ENCODE measurements at regions not wholly inside any gene's neighbourhood (a gene's known extent, or its start where the extent isn't known, plus 50 kb on each side); places are given as distances from the start of the nearest gene placed in this dataset.

DNA sequence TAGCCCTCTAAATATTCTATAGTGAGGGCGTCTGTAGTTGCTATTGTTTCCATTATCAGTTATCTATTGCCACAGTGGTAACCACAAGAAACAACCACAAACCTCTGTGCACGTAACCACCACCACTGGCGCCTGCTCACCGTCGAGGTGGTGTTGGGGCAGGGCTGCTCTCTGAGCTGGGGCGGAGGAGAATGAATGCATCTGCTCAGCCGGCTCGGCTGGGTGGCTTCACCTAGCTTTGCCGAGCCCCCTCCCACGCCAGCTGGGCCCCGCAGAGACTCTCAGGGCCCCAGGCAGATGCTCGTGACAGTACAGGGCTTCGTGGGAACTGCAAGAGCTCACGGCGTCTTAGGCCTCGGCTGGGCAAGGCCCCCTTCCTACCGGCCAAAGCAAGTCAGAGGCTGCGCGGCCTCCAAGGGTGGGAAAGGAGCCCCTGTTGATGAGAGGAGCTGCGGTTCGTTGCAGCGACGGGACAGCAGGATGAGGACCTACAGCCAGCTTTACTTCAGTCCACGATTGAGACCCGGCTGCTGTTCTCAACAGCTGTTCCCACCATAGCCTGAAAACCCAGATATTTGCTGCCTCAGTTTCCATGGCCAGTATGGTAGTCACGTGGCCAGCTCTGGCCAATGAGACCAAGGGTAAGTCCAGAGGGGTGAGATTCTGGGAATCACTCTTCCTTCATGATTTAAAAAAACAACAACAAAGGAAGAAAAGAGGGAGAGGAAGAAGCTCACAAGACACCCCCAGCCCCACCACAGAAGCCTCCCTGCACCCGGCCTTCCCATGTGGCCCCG, 120.2 kb upstream of the AFDN start:
- Histone ChIP-seq H3K27ac (ENCODE audit: insufficient read depth, low read length) (no peak overlapping the region), H3K4me2 (ENCODE audit: extremely low read depth, insufficient read depth, low read length) (no peak overlapping the region), H4K20me1 (ENCODE audit: control insufficient read depth, extremely low read depth, insufficient read depth, low read length) (no peaks in the 10 kb centered on the region), H2AFZ (ENCODE audit: low read length) (no peak overlapping the region), H3K9ac (ENCODE audit: insufficient read depth, low read length) (no peak overlapping the region), H3K27me3 (ENCODE audit: control insufficient read depth, insufficient read depth, low read length) (no peaks in the 10 kb centered on the region), H3K9me3 (ENCODE audit: control insufficient read depth, insufficient read depth, low read depth, low read length) (no peaks in the 10 kb centered on the region), H3K4me3 (replicated peaks in 1 of 4; ENCODE audit: control extremely low read depth in 1 of 4, insufficient read depth in 1 of 4, low read depth in 3 of 4, low read length in 4 of 4) (no peak overlapping the region), H3K4me1 (ENCODE audit: control insufficient read depth, extremely low read depth, insufficient read depth, low read length) (no peaks in the 10 kb centered on the region), H3K36me3 (ENCODE audit: control insufficient read depth, insufficient read depth, low read length) (no peaks in the 10 kb centered on the region), H3K79me2 (ENCODE audit: control insufficient read depth, insufficient read depth, low read length) (no peaks in the 10 kb centered on the region)
- TF ChIP-seq, protein P1, sequence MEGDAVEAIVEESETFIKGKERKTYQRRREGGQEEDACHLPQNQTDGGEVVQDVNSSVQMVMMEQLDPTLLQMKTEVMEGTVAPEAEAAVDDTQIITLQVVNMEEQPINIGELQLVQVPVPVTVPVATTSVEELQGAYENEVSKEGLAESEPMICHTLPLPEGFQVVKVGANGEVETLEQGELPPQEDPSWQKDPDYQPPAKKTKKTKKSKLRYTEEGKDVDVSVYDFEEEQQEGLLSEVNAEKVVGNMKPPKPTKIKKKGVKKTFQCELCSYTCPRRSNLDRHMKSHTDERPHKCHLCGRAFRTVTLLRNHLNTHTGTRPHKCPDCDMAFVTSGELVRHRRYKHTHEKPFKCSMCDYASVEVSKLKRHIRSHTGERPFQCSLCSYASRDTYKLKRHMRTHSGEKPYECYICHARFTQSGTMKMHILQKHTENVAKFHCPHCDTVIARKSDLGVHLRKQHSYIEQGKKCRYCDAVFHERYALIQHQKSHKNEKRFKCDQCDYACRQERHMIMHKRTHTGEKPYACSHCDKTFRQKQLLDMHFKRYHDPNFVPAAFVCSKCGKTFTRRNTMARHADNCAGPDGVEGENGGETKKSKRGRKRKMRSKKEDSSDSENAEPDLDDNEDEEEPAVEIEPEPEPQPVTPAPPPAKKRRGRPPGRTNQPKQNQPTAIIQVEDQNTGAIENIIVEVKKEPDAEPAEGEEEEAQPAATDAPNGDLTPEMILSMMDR (conservative IDR thresholded peaks at IDR 0.05 in 1 of 2, IDR thresholded peaks at IDR 0.05 in 1 of 2; ENCODE audit: low read depth in 1 of 2, low read length in 2 of 2): no peak
- no peak for TF ChIP-seq EZH2 (IDR thresholded peaks at IDR 0.05; ENCODE audit: low read length, missing control alignments)
- DNase-seq (ENCODE audit: low read depth in 2 of 2): no peak

DNA sequence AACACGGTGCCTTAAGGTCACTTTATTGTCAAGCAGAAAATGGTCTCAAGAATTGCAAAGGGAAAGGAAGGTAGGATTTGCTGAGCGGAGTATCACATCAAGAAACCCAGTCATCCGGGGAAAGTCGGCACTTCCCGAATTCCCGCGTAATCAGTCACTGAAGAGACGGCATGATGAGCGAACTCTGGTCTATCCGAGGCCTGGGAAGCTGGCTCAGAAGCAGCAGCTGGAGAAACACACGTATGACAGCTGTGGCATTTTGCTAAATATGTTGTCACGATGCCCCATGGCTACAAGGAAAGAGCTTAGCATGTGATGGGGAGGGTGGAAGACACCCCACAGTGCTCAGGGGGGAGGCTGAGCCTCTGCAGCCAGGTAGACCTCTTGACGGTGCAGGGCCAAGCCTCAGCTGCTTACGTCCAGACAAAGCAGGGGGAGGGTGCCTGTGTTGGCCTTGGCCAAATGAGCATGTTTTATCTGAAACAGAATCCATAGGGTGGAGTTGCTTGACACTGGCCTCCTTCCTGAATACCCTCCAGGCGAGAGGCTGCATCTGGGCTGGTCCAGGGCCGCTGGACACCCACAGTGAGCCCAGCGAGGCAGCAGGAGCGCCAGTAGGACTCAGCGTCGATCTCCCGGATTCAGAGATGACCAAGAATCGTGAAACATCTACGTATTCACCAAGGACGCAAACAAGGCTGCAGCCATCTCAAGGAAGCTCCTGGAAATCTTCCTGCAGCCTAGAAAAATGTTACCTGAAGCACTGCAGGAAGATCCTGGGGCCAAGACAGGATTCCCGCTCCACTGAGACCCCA, 118.8 kb upstream of the AFDN start:
- H3K27me3 ChIP-seq (ENCODE audit: control insufficient read depth, insufficient read depth, low read length): no peaks in the 10 kb centered on the region
- TF ChIP-seq EZH2 (IDR thresholded peaks at IDR 0.05; ENCODE audit: low read length, missing control alignments): no peak
- TF ChIP-seq, protein P1 (conservative IDR thresholded peaks at IDR 0.05 in 1 of 2, IDR thresholded peaks at IDR 0.05 in 1 of 2; ENCODE audit: low read depth in 1 of 2, low read length in 2 of 2): no peak
- no peak for DNase-seq (ENCODE audit: low read depth in 2 of 2)
- H3K4me3 ChIP-seq (replicated peaks in 1 of 4; ENCODE audit: control extremely low read depth in 1 of 4, insufficient read depth in 1 of 4, low read depth in 3 of 4, low read length in 4 of 4): no peak overlapping the region
- H3K9me3 ChIP-seq (ENCODE audit: control insufficient read depth, insufficient read depth, low read depth, low read length): no peaks in the 10 kb centered on the region
- no peaks in the 10 kb centered on the region for H3K36me3 ChIP-seq (ENCODE audit: control insufficient read depth, insufficient read depth, low read length)
- no peaks in the 10 kb centered on the region for H4K20me1 ChIP-seq (ENCODE audit: control insufficient read depth, extremely low read depth, insufficient read depth, low read length)
- no peaks in the 10 kb centered on the region for H3K4me1 ChIP-seq (ENCODE audit: control insufficient read depth, extremely low read depth, insufficient read depth, low read length)
- no peak overlapping the region for H3K4me2 ChIP-seq (ENCODE audit: extremely low read depth, insufficient read depth, low read length)
- H3K79me2 ChIP-seq (ENCODE audit: control insufficient read depth, insufficient read depth, low read length): no peaks in the 10 kb centered on the region
- no peak overlapping the region for H3K9ac ChIP-seq (ENCODE audit: insufficient read depth, low read length)
- no peak overlapping the region for H2AFZ ChIP-seq (ENCODE audit: low read length)
- no peak overlapping the region for H3K27ac ChIP-seq (ENCODE audit: insufficient read depth, low read length)

DNA sequence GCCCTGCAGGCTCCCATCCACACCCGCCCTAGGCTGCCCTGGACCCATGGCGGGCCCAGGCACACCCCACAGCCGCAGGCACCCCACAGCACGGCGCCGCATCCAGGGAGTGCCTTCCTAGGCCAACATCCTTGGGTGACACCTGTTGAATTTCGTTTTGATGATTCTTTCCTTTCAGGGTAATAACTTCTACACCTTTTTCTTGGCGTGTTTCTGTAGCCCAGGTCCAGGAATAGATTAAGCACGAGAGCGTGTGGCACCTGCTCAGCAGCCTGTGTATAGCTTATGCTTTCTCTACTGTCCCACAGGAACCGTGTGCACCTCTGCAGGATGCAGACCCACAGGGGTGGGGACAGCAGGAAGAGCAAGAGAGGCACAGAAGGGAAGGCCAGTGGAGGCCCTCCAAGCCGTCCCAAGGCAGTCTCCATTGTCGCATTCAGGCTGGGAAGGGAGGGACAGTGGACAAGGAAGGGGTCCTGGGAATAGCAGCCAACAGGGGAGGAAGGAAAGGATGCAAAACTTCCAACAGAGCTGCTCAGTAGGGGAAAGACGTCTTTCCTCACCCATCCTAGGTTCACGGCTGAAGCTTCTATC, 118.1 kb upstream of the AFDN start:
- Histone ChIP-seq H3K4me3 (replicated peaks in 1 of 4; ENCODE audit: control extremely low read depth in 1 of 4, insufficient read depth in 1 of 4, low read depth in 3 of 4, low read length in 4 of 4) (no peak overlapping the region), H3K4me1 (ENCODE audit: control insufficient read depth, extremely low read depth, insufficient read depth, low read length) (no peaks in the 10 kb centered on the region), H3K79me2 (ENCODE audit: control insufficient read depth, insufficient read depth, low read length) (no peaks in the 10 kb centered on the region), H3K9me3 (ENCODE audit: control insufficient read depth, insufficient read depth, low read depth, low read length) (no peaks in the 10 kb centered on the region), H3K4me2 (ENCODE audit: extremely low read depth, insufficient read depth, low read length) (no peak overlapping the region), H3K27me3 (ENCODE audit: control insufficient read depth, insufficient read depth, low read length) (no peaks in the 10 kb centered on the region), H3K9ac (ENCODE audit: insufficient read depth, low read length) (no peak overlapping the region), H4K20me1 (ENCODE audit: control insufficient read depth, extremely low read depth, insufficient read depth, low read length) (no peaks in the 10 kb centered on the region), H3K27ac (ENCODE audit: insufficient read depth, low read length) (no peak overlapping the region), H3K36me3 (ENCODE audit: control insufficient read depth, insufficient read depth, low read length) (no peaks in the 10 kb centered on the region), H2AFZ (ENCODE audit: low read length) (no peak overlapping the region)
- no peak for TF ChIP-seq EZH2 (IDR thresholded peaks at IDR 0.05; ENCODE audit: low read length, missing control alignments)
- TF ChIP-seq, protein P1 (conservative IDR thresholded peaks at IDR 0.05 in 1 of 2, IDR thresholded peaks at IDR 0.05 in 1 of 2; ENCODE audit: low read depth in 1 of 2, low read length in 2 of 2): no peak
- DNase-seq (ENCODE audit: low read depth in 2 of 2): no peak

Data from fibroblast of lung (primary cell).